HepG2 (cell line): ENCODE measurements at regions not wholly inside any gene's neighbourhood (a gene's known extent, or its start where the extent isn't known, plus 50 kb on each side); places are given as distances from the start of the nearest gene placed in this dataset.

Experiments used
- ATAC-seq: fragments of 200-7000 bp; cut with Tn5 transposase; 3 replicates; pipeline ENCODE4 v1.9.1; 2020; ENCODE audit warnings: mild to moderate bottlenecking, moderate library complexity
- BruUV-seq: library from RNA; stranded (reverse); fragments of 400-500 nt; replicated peaks from 2 replicates; lab custom pipeline; 2021; lab: Mats Ljungman, UMichigan
- CTCF ChIA-PET: fragments of 300-600 bp; formaldehyde crosslinking; extraction: SDS; loops from one replicate; lab custom pipeline; 2021; ENCODE audit warnings: low total read pairs, inconsistent platforms, low intra/inter-chr PET ratio; lab: Yijun Ruan, JAX
- POLR2A ChIA-PET: fragments of 350-600 bp; sonication (Branson Sonifier 250); formaldehyde crosslinking; loops from one replicate; lab custom pipeline; 2020; ENCODE audit warnings: antibody characterized with exemption, inconsistent platforms; lab: Yijun Ruan, JAX
- DNase-seq: peaks from one replicate; pipeline ENCODE4 v3.0.0-alpha.2; 2015; ENCODE audit warnings: low spot score
- FAIRE-seq: peaks from 3 replicates; lab custom pipeline; 2011; peaks lifted over from hg19 to GRCh38; lab: Jason Lieb, UNC
- H2AFZ ChIP-seq: one replicate; pipeline ENCODE4 v1.6.1; 2011; ENCODE audit warnings: low read length, inconsistent platforms
- H3K27ac ChIP-seq: fragments of 300-600 bp; 3 replicates; pipeline ENCODE4 v1.8.0; 2011; ENCODE audit warnings: mixed run types, mild to moderate bottlenecking, mixed read lengths, low read length, inconsistent platforms; ENCODE audit not compliant: insufficient read depth; ENCODE audit errors: extremely low read length
- H3K27me3 ChIP-seq, 2 experiments: fragments of 200-600 bp in 1 of 2; 2 replicates in 1 of 2; 3 replicates in 1 of 2; pipeline versions ENCODE4 v1.6.0 to v1.8.0; 2011; ENCODE audit warnings: low read length in 2 of 2, mild to moderate bottlenecking in 2 of 2, moderate library complexity in 2 of 2, inconsistent platforms in 1 of 2; ENCODE audit not compliant: insufficient read depth in 2 of 2, control insufficient read depth in 1 of 2
- H3K36me3 ChIP-seq, 2 experiments: fragments of 200-600 bp in 1 of 2; replicated peaks in 1 of 2; 2 replicates in 1 of 2; 3 replicates in 1 of 2; pipeline versions ENCODE4 v1.5.1 to v1.8.0; 2011; ENCODE audit warnings: low read length in 2 of 2, inconsistent platforms in 1 of 2; ENCODE audit not compliant: insufficient read depth in 2 of 2, control insufficient read depth in 1 of 2
- H3K4me1 ChIP-seq: 2 replicates; pipeline ENCODE4 v1.5.1; 2012; ENCODE audit warnings: low read length, inconsistent platforms; ENCODE audit not compliant: insufficient read depth
- H3K4me2 ChIP-seq: 2 replicates; pipeline ENCODE4 v1.6.0; 2011; ENCODE audit warnings: low read depth, low read length, inconsistent platforms
- H3K4me3 ChIP-seq, 3 experiments: fragments of 200-600 bp in 1 of 3; sonication (generic), shearing (Covaris generic) in 1 of 3; replicated peaks in 1 of 3; 2 replicates each; pipeline ENCODE4 v1.5.1; 2011 to 2016; ENCODE audit warnings: low read length in 3 of 3, inconsistent platforms in 2 of 3, low read depth in 2 of 3, mild to moderate bottlenecking in 2 of 3, control low read depth in 1 of 3, mixed read lengths in 1 of 3; ENCODE audit not compliant: insufficient read depth in 1 of 3
- H3K79me2 ChIP-seq: one replicate; pipeline ENCODE4 v1.6.1; 2011; ENCODE audit warnings: low read length, inconsistent platforms; ENCODE audit not compliant: insufficient read depth
- H3K9ac ChIP-seq: 2 replicates; pipeline ENCODE4 v1.6.0; 2011; ENCODE audit warnings: mild to moderate bottlenecking, low read depth, low read length, inconsistent platforms; ENCODE audit not compliant: insufficient read depth
- H3K9me3 ChIP-seq: 2 replicates; pipeline ENCODE4 v1.5.1; 2012; ENCODE audit warnings: mild to moderate bottlenecking, low read length
- H4K20me1 ChIP-seq: 2 replicates; pipeline ENCODE4 v1.6.0; 2011; ENCODE audit warnings: inconsistent platforms, mild to moderate bottlenecking, low read length, moderate library complexity; ENCODE audit not compliant: insufficient read depth
- AFF4 ChIP-seq: sonication (generic); formaldehyde crosslinking; IDR thresholded peaks from 2 replicates; pipeline ENCODE4 v1.4.0; 2020; ENCODE audit warnings: missing genetic modification reagents
- GABPB1 ChIP-seq: IDR thresholded peaks from 2 replicates; pipeline ENCODE4 v1.6.1; 2016; ENCODE audit warnings: mild to moderate bottlenecking, missing genetic modification reagents, moderate library complexity, missing compliant biosample characterization
- MTA1 ChIP-seq: sonication (generic); formaldehyde crosslinking; IDR thresholded peaks from 2 replicates; pipeline ENCODE4 v1.4.0; 2020; ENCODE audit warnings: missing genetic modification reagents, mild to moderate bottlenecking, borderline replicate concordance
- NCOA5 ChIP-seq: sonication (generic); formaldehyde crosslinking; IDR thresholded peaks from 2 replicates; pipeline ENCODE4 v1.4.0; 2020; ENCODE audit warnings: missing genetic modification reagents
- SMARCE1 ChIP-seq: fragments of 450-650 bp; IDR thresholded peaks from 2 replicates; pipeline ENCODE4 v1.6.1; 2017; ENCODE audit warnings: borderline replicate concordance
- U2AF2 ChIP-seq: fragments of 200-400 bp; formaldehyde crosslinking; IDR thresholded peaks from 2 replicates; pipeline ENCODE4 v1.6.1; 2017; ENCODE audit warnings: low read depth, mild to moderate bottlenecking, low read length
- ZNF737 ChIP-seq: sonication (generic); formaldehyde crosslinking; IDR thresholded peaks from 2 replicates; pipeline ENCODE4 v1.5.0; 2020; ENCODE audit warnings: missing genetic modification reagents, mild to moderate bottlenecking, borderline replicate concordance
- ZNF775 ChIP-seq: sonication (generic); formaldehyde crosslinking; IDR thresholded peaks from 2 replicates; pipeline ENCODE4 v1.4.0; 2020; ENCODE audit warnings: missing genetic modification reagents, mild to moderate bottlenecking, moderate library complexity, borderline replicate concordance
- ZNF782 ChIP-seq: sonication (generic); formaldehyde crosslinking; IDR thresholded peaks from 2 replicates; pipeline ENCODE4 v1.4.0; 2020; ENCODE audit warnings: missing genetic modification reagents, mild to moderate bottlenecking, borderline replicate concordance
- in situ Hi-C: cut with HindIII; loops from 2 replicates; pipeline ENCODE4 v1.10.0; 2017; ENCODE audit warnings: low pct_unique_long_range_greater_than_20kb; ENCODE audit not compliant: extremely low pct_ligation_motif_present
- intact Hi-C: fragments of 100-400 bp; cut with micrococcal nuclease; formaldehyde crosslinking; loops from one replicate; pipeline ENCODE4 v1.10.0; 2022; ENCODE audit not compliant: unreplicated experiment
- TF ChIP-seq, protein P1 (sequence below): sonication (generic); formaldehyde crosslinking; IDR thresholded peaks from 2 replicates; pipeline ENCODE4; 2020; ENCODE audit warnings: missing genetic modification reagents, mild to moderate bottlenecking, borderline replicate concordance
- TF ChIP-seq, protein P2 (sequence below): sonication (generic); formaldehyde crosslinking; conservative IDR thresholded peaks from 2 replicates; pipeline ENCODE4 v1.8.1; 2023; ENCODE audit warnings: missing genetic modification reagents
- TF ChIP-seq, protein P3 (sequence below): sonication (generic); formaldehyde crosslinking; IDR thresholded peaks from 2 replicates; pipeline ENCODE4 v1.4.0; 2020; ENCODE audit warnings: mild to moderate bottlenecking, missing genetic modification reagents

DNA sequence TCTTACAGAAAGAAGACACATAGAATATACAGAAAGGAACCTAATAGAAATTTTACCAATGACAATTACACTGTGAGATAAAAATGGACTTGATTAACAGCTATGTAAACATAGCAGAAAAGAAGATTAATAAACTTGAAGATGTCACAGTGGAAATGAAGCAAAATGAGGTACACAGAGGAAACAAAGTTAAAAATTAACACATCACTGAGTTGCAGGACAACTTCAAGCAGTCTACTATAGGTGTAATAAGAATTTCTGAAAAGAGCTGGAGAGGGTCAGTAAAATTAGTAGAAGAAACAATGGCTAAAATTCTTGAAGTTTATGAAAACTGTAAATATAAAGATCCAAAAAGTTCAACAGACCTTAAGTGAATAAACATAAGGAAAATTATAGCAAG is 738.7 kb downstream of the C12orf50 start (continued):
- TF ChIP-seq NCOA5 (CRISPR knock-in tag) = no peak
- TF ChIP-seq, protein P1, sequence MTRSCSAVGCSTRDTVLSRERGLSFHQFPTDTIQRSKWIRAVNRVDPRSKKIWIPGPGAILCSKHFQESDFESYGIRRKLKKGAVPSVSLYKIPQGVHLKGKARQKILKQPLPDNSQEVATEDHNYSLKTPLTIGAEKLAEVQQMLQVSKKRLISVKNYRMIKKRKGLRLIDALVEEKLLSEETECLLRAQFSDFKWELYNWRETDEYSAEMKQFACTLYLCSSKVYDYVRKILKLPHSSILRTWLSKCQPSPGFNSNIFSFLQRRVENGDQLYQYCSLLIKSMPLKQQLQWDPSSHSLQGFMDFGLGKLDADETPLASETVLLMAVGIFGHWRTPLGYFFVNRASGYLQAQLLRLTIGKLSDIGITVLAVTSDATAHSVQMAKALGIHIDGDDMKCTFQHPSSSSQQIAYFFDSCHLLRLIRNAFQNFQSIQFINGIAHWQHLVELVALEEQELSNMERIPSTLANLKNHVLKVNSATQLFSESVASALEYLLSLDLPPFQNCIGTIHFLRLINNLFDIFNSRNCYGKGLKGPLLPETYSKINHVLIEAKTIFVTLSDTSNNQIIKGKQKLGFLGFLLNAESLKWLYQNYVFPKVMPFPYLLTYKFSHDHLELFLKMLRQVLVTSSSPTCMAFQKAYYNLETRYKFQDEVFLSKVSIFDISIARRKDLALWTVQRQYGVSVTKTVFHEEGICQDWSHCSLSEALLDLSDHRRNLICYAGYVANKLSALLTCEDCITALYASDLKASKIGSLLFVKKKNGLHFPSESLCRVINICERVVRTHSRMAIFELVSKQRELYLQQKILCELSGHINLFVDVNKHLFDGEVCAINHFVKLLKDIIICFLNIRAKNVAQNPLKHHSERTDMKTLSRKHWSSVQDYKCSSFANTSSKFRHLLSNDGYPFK (CRISPR knock-in tag) = no peak
- TF ChIP-seq ZNF737 = no peak
- TF ChIP-seq, protein P2, sequence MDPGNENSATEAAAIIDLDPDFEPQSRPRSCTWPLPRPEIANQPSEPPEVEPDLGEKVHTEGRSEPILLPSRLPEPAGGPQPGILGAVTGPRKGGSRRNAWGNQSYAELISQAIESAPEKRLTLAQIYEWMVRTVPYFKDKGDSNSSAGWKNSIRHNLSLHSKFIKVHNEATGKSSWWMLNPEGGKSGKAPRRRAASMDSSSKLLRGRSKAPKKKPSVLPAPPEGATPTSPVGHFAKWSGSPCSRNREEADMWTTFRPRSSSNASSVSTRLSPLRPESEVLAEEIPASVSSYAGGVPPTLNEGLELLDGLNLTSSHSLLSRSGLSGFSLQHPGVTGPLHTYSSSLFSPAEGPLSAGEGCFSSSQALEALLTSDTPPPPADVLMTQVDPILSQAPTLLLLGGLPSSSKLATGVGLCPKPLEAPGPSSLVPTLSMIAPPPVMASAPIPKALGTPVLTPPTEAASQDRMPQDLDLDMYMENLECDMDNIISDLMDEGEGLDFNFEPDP (CRISPR knock-in tag) = no peak
- no peak for TF ChIP-seq MTA1
- no peak for TF ChIP-seq SMARCE1

GRCh38 chr12:87283886-87284285 is 745.3 kb downstream of the C12orf50 start:
- no peaks in the 10 kb centered on the region; a peak in 1 of 5 replicates for H3K27me3 ChIP-seq
- no peak overlapping the region for H3K27ac ChIP-seq
- POLR2A ChIA-PET = no interaction called here
- BruUV-seq = no TSS peak
- intact Hi-C loops = no loop called here
- no peak for ATAC-seq
- FAIRE-seq = no peak
- H3K36me3 ChIP-seq = no peaks in the 10 kb centered on the region
- H3K4me3 ChIP-seq = no peak overlapping the region
- no peaks in the 10 kb centered on the region for H3K79me2 ChIP-seq
- H3K4me2 ChIP-seq = no peak overlapping the region
- no peaks in the 10 kb centered on the region for H3K4me1 ChIP-seq
- DNase-seq = no peak
- H3K9me3 ChIP-seq = peaks cover 44% of the 10 kb centered on the region
- CTCF ChIA-PET = no interaction called here
- no peak overlapping the region for H3K9ac ChIP-seq
- H2AFZ ChIP-seq = no peak overlapping the region
- in situ Hi-C loops = no loop called here
- no peaks in the 10 kb centered on the region for H4K20me1 ChIP-seq
- TF ChIP-seq, protein P3, sequence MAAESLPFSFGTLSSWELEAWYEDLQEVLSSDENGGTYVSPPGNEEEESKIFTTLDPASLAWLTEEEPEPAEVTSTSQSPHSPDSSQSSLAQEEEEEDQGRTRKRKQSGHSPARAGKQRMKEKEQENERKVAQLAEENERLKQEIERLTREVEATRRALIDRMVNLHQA (CRISPR knock-in tag) = no peak
- TF ChIP-seq ZNF782 (CRISPR knock-in tag) (no peak), GABPB1 (CRISPR knock-in tag) (no peak), AFF4 (CRISPR knock-in tag) (no peak), ZNF775 (CRISPR knock-in tag) (no peak), U2AF2 (no peak)
